ENCODE measurements at regions not wholly inside any gene's neighbourhood (a gene's known extent, or its start where the extent isn't known, plus 50 kb on each side); places are given as distances from the start of the nearest gene placed in this dataset.
"Not testable (repeated sequence)": the region's sequence is repeated elsewhere in the genome, so short reads cannot be mapped to it uniquely, and the experiment has no call there.

GRCh38 chr10:53183733-53184132 is 411.1 kb upstream of the MBL2 start:
- H3K9me3 Mint-ChIP-seq (ENCODE audit: unreplicated experiment) = no peaks in the 10 kb centered on the region
- no peaks in the 10 kb centered on the region for H3K4me1 Mint-ChIP-seq (ENCODE audit: unreplicated experiment)
- H3K27ac Mint-ChIP-seq (ENCODE audit: unreplicated experiment) = no peak overlapping the region
- no peaks in the 10 kb centered on the region for H3K36me3 Mint-ChIP-seq (ENCODE audit: unreplicated experiment)
- H3K4me3 Mint-ChIP-seq (ENCODE audit: unreplicated experiment) = no peak overlapping the region
- no peak for TF ChIP-seq CTCF (IDR thresholded peaks at IDR 0.05)
- no peak for DNase-seq (ENCODE audit: extremely low spot score, unreplicated experiment)
- H3K27me3 Mint-ChIP-seq (ENCODE audit: unreplicated experiment) = peaks cover 6% of the 10 kb centered on the region

- no peak for DNase-seq (ENCODE audit: extremely low spot score, unreplicated experiment)
- H3K4me1 Mint-ChIP-seq (ENCODE audit: unreplicated experiment) = no peaks in the 10 kb centered on the region
- peaks cover 6% of the 10 kb centered on the region for H3K27me3 Mint-ChIP-seq (ENCODE audit: unreplicated experiment)
- H3K9me3 Mint-ChIP-seq (ENCODE audit: unreplicated experiment) = no peaks in the 10 kb centered on the region
- H3K4me3 Mint-ChIP-seq (ENCODE audit: unreplicated experiment) = no peak overlapping the region
- H3K27ac Mint-ChIP-seq (ENCODE audit: unreplicated experiment) = no peak overlapping the region
- no peak for TF ChIP-seq CTCF (IDR thresholded peaks at IDR 0.05)
- no peaks in the 10 kb centered on the region for H3K36me3 Mint-ChIP-seq (ENCODE audit: unreplicated experiment)
Measured at GRCh38 chr10:53177468-53177867, 404.9 kb upstream of the MBL2 start.

GRCh38 chr10:53166325-53166724 is 393.7 kb upstream of the MBL2 start:
- no peaks in the 10 kb centered on the region for H3K9me3 Mint-ChIP-seq (ENCODE audit: unreplicated experiment)
- no peaks in the 10 kb centered on the region for H3K27me3 Mint-ChIP-seq (ENCODE audit: unreplicated experiment)
- H3K27ac Mint-ChIP-seq (ENCODE audit: unreplicated experiment) = no peak overlapping the region
- no peaks in the 10 kb centered on the region for H3K4me1 Mint-ChIP-seq (ENCODE audit: unreplicated experiment)
- no peak for DNase-seq (ENCODE audit: extremely low spot score, unreplicated experiment)
- no peak overlapping the region for H3K4me3 Mint-ChIP-seq (ENCODE audit: unreplicated experiment)
- TF ChIP-seq CTCF (IDR thresholded peaks at IDR 0.05) = no peak
- no peaks in the 10 kb centered on the region for H3K36me3 Mint-ChIP-seq (ENCODE audit: unreplicated experiment)

- Mint-ChIP-seq H3K4me1 (ENCODE audit: unreplicated experiment) (no peaks in the 10 kb centered on the region), H3K36me3 (ENCODE audit: unreplicated experiment) (no peaks in the 10 kb centered on the region), H3K9me3 (ENCODE audit: unreplicated experiment) (peaks cover 4% of the 10 kb centered on the region), H3K27ac (ENCODE audit: unreplicated experiment) (no peak overlapping the region), H3K27me3 (ENCODE audit: unreplicated experiment) (no peaks in the 10 kb centered on the region), H3K4me3 (ENCODE audit: unreplicated experiment) (no peak overlapping the region)
- TF ChIP-seq CTCF (IDR thresholded peaks at IDR 0.05) = no peak
- no peak for DNase-seq (ENCODE audit: extremely low spot score, unreplicated experiment)
Measured at GRCh38 chr10:53162856-53163255, 390.3 kb upstream of the MBL2 start.

GRCh38 chr10:53161231-53161630 is 388.6 kb upstream of the MBL2 start:
- Mint-ChIP-seq H3K27me3 (ENCODE audit: unreplicated experiment) (no peaks in the 10 kb centered on the region), H3K4me1 (ENCODE audit: unreplicated experiment) (no peaks in the 10 kb centered on the region), H3K36me3 (ENCODE audit: unreplicated experiment) (no peaks in the 10 kb centered on the region), H3K4me3 (ENCODE audit: unreplicated experiment) (no peak overlapping the region), H3K27ac (ENCODE audit: unreplicated experiment) (no peak overlapping the region), H3K9me3 (ENCODE audit: unreplicated experiment) (peaks cover 4% of the 10 kb centered on the region)
- DNase-seq (ENCODE audit: extremely low spot score, unreplicated experiment) = no peak
- no peak for TF ChIP-seq CTCF (IDR thresholded peaks at IDR 0.05)

- peaks cover 11% of the 10 kb centered on the region for H3K9me3 Mint-ChIP-seq (ENCODE audit: unreplicated experiment)
- not testable (repeated sequence) for H3K4me1 Mint-ChIP-seq (ENCODE audit: unreplicated experiment); H3K36me3 Mint-ChIP-seq (ENCODE audit: unreplicated experiment); H3K27ac Mint-ChIP-seq (ENCODE audit: unreplicated experiment); H3K4me3 Mint-ChIP-seq (ENCODE audit: unreplicated experiment); DNase-seq (ENCODE audit: extremely low spot score, unreplicated experiment); H3K27me3 Mint-ChIP-seq (ENCODE audit: unreplicated experiment)
Measured at GRCh38 chr10:53155674-53156073, 383.1 kb upstream of the MBL2 start.
